ENCODE measurements at regions not wholly inside any gene's neighbourhood (a gene's known extent, or its start where the extent isn't known, plus 50 kb on each side); places are given as distances from the start of the nearest gene placed in this dataset.

GRCh38 chr12:124404162-124404784 lies 109.4 kb downstream of the RFLNA start:
- ChIA-PET CTCF (ENCODE audit: unreplicated experiment) (no interaction called here), POLR2A (interaction anchor here (0.6 kb wide), 1 partner anchor 336 kb away, joined by 3 read pairs; no protein-coding TSS in a partner anchor)
- TF ChIP-seq CTCF (conservative IDR thresholded peaks at IDR 0.05; ENCODE audit: low read length) = no peak
- Histone ChIP-seq H3K9me2 (ENCODE audit: insufficient read depth, low read length) (no peaks in the 10 kb centered on the region), H3K9me3 (ENCODE audit: low read length) (no peaks in the 10 kb centered on the region), H2AFZ (ENCODE audit: low read length) (no peak overlapping the region), H3K27ac (ENCODE audit: low read depth, low read length, poor library complexity, severe bottlenecking) (no peak overlapping the region), H3K79me2 (ENCODE audit: insufficient read depth, low read depth, low read length) (no peaks in the 10 kb centered on the region), H4K20me1 (ENCODE audit: insufficient read depth, low read length) (no peaks in the 10 kb centered on the region), H3K4me2 (ENCODE audit: low read length) (no peak overlapping the region), H3K36me3 (ENCODE audit: insufficient read depth, low read length) (peaks cover 23% of the 10 kb centered on the region; the same call in 1 of the 2 replicates), H3K4me3 (ENCODE audit: low read depth, low read length, poor library complexity, severe bottlenecking) (no peak overlapping the region), H3K4me1 (ENCODE audit: insufficient read depth, low read length, poor library complexity, severe bottlenecking) (no peaks in the 10 kb centered on the region)
- BruUV-seq (replicated peaks) = no TSS peak
- DNase-seq (ENCODE audit: low spot score) = no peak
- intact Hi-C loops (cut with micrococcal nuclease; ENCODE audit: unreplicated experiment) = no loop called here

GRCh38 chr12:124403273-124403672 lies 108.4 kb downstream of the RFLNA start:
- CTCF ChIA-PET (ENCODE audit: unreplicated experiment) = no interaction called here
- peaks cover 30% of the 10 kb centered on the region; the same call in 1 of the 2 replicates for H3K36me3 ChIP-seq (ENCODE audit: insufficient read depth, low read length)

More at GRCh38 chr12:124403273-124403672, 108.4 kb downstream of the RFLNA start:
- intact Hi-C loops (cut with micrococcal nuclease; ENCODE audit: unreplicated experiment) = no loop called here
- H3K9me2 ChIP-seq (ENCODE audit: insufficient read depth, low read length) = no peaks in the 10 kb centered on the region
- no peak for TF ChIP-seq EZH2phosphoT487 (IDR thresholded peaks at IDR 0.05; ENCODE audit: borderline replicate concordance, low read depth, low read length)
- no peak for TF ChIP-seq CTCF (conservative IDR thresholded peaks at IDR 0.05; ENCODE audit: low read length)
- H3K4me3 ChIP-seq (ENCODE audit: low read depth, low read length, poor library complexity, severe bottlenecking) = no peak overlapping the region
- DNase-seq (ENCODE audit: low spot score) = no peak
- no peaks in the 10 kb centered on the region for H3K4me1 ChIP-seq (ENCODE audit: insufficient read depth, low read length, poor library complexity, severe bottlenecking)
- H3K79me2 ChIP-seq (ENCODE audit: insufficient read depth, low read depth, low read length) = no peaks in the 10 kb centered on the region
- no peaks in the 10 kb centered on the region for H3K9me3 ChIP-seq (ENCODE audit: low read length)
- no peaks in the 10 kb centered on the region for H4K20me1 ChIP-seq (ENCODE audit: insufficient read depth, low read length)
- POLR2A ChIA-PET = no interaction called here
- H3K4me2 ChIP-seq (ENCODE audit: low read length) = no peak overlapping the region
- H2AFZ ChIP-seq (ENCODE audit: low read length) = no peak overlapping the region
- BruUV-seq (replicated peaks) = no TSS peak
- no peak overlapping the region for H3K27ac ChIP-seq (ENCODE audit: low read depth, low read length, poor library complexity, severe bottlenecking)

Measured in OCI-LY7 (cell line).